ENCODE measurements at regions not wholly inside any gene's neighbourhood (a gene's known extent, or its start where the extent isn't known, plus 50 kb on each side); places are given as distances from the start of the nearest gene placed in this dataset.

GRCh38 chr21:27646056-27646455, 679.2 kb upstream of the ADAMTS5 start:
- Mint-ChIP-seq H3K36me3 (ENCODE audit: unreplicated experiment) (no peaks in the 10 kb centered on the region), H3K4me3 (ENCODE audit: unreplicated experiment) (no peak overlapping the region), H3K27ac (ENCODE audit: unreplicated experiment) (no peak overlapping the region), H3K27me3 (ENCODE audit: unreplicated experiment) (no peaks in the 10 kb centered on the region), H3K9me3 (ENCODE audit: unreplicated experiment) (no peaks in the 10 kb centered on the region), H3K4me1 (ENCODE audit: low read depth, unreplicated experiment) (no peaks in the 10 kb centered on the region)
- TF ChIP-seq CTCF (IDR thresholded peaks at IDR 0.05; ENCODE audit: partially characterized antibody, unreplicated experiment): no peak
- no peak for DNase-seq

GRCh38 chr21:27645285-27645684, 678.4 kb upstream of the ADAMTS5 start:
- Mint-ChIP-seq H3K36me3 (ENCODE audit: unreplicated experiment) (no peaks in the 10 kb centered on the region), H3K27me3 (ENCODE audit: unreplicated experiment) (no peaks in the 10 kb centered on the region), H3K27ac (ENCODE audit: unreplicated experiment) (no peak overlapping the region), H3K4me3 (ENCODE audit: unreplicated experiment) (no peak overlapping the region), H3K4me1 (ENCODE audit: low read depth, unreplicated experiment) (no peaks in the 10 kb centered on the region), H3K9me3 (ENCODE audit: unreplicated experiment) (no peaks in the 10 kb centered on the region)
- DNase-seq: no peak
- no peak for TF ChIP-seq CTCF (IDR thresholded peaks at IDR 0.05; ENCODE audit: partially characterized antibody, unreplicated experiment)

GRCh38 chr21:27643326-27643725, 676.4 kb upstream of the ADAMTS5 start:
- Mint-ChIP-seq H3K27me3 (ENCODE audit: unreplicated experiment) (no peaks in the 10 kb centered on the region), H3K36me3 (ENCODE audit: unreplicated experiment) (no peaks in the 10 kb centered on the region), H3K9me3 (ENCODE audit: unreplicated experiment) (no peaks in the 10 kb centered on the region), H3K4me3 (ENCODE audit: unreplicated experiment) (no peak overlapping the region), H3K4me1 (ENCODE audit: low read depth, unreplicated experiment) (no peaks in the 10 kb centered on the region), H3K27ac (ENCODE audit: unreplicated experiment) (no peak overlapping the region)
- no peak for TF ChIP-seq CTCF (IDR thresholded peaks at IDR 0.05; ENCODE audit: partially characterized antibody, unreplicated experiment)
- no peak for DNase-seq

GRCh38 chr21:27639286-27639685, 672.4 kb upstream of the ADAMTS5 start:
- no peaks in the 10 kb centered on the region for H3K27me3 Mint-ChIP-seq (ENCODE audit: unreplicated experiment)
- no peaks in the 10 kb centered on the region for H3K4me1 Mint-ChIP-seq (ENCODE audit: low read depth, unreplicated experiment)
- no peak for DNase-seq
- TF ChIP-seq CTCF (IDR thresholded peaks at IDR 0.05; ENCODE audit: partially characterized antibody, unreplicated experiment): no peak
- H3K36me3 Mint-ChIP-seq (ENCODE audit: unreplicated experiment): no peaks in the 10 kb centered on the region
- H3K9me3 Mint-ChIP-seq (ENCODE audit: unreplicated experiment): no peaks in the 10 kb centered on the region
- H3K27ac Mint-ChIP-seq (ENCODE audit: unreplicated experiment): no peak overlapping the region
- H3K4me3 Mint-ChIP-seq (ENCODE audit: unreplicated experiment): no peak overlapping the region

- DNase-seq: no peak
- no peaks in the 10 kb centered on the region for H3K36me3 Mint-ChIP-seq (ENCODE audit: unreplicated experiment)
- H3K27me3 Mint-ChIP-seq (ENCODE audit: unreplicated experiment): no peaks in the 10 kb centered on the region
- no peaks in the 10 kb centered on the region for H3K9me3 Mint-ChIP-seq (ENCODE audit: unreplicated experiment)
- H3K4me3 Mint-ChIP-seq (ENCODE audit: unreplicated experiment): no peak overlapping the region
- TF ChIP-seq CTCF (IDR thresholded peaks at IDR 0.05; ENCODE audit: partially characterized antibody, unreplicated experiment): no peak
- H3K4me1 Mint-ChIP-seq (ENCODE audit: low read depth, unreplicated experiment): no peaks in the 10 kb centered on the region
- H3K27ac Mint-ChIP-seq (ENCODE audit: unreplicated experiment): no peak overlapping the region
These were observed 669.8 kb upstream of the ADAMTS5 start for GRCh38 chr21:27636656-27637055.
